ENCODE measurements at regions not wholly inside any gene's neighbourhood (a gene's known extent, or its start where the extent isn't known, plus 50 kb on each side); places are given as distances from the start of the nearest gene placed in this dataset.

DNA sequence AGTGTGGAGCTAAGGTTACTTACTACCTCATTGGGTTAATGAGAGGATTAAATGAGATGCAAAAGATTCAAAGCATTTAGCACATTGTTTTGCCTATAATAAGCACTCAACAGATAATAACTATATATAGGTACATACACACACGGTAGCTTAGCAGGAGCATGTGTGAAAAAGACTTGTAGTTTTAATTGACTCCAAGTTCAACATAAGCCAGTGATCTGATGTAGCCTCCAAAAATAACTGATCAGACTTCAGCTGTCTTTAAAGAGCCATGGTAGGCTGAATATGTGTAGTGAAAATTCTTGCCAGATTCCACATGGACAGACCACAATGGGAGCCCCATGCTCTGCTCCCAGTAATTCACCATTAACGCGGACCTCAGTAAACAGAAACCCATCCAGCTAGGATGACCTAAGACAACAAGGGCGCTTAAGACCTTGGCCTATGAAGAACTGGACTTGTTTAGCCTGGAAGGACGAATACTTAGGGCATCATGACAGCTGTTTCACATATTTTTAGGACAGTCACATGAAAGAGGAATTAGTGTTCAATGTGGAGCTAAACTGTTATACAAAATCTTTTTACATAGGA, 115.1 kb upstream of the ZNF366 start:
- ATAC-seq (no peak), DNase-seq (no peak), FAIRE-seq (no peak)
- Histone ChIP-seq H3K4me1 (no peaks in the 10 kb centered on the region), H3K27ac (no peak overlapping the region), H3K27me3 (no peaks in the 10 kb centered on the region), H3K4me3 (no peak overlapping the region), H3K36me3 (no peaks in the 10 kb centered on the region), H3K9me3 (no peaks in the 10 kb centered on the region)
- TF ChIP-seq, protein P1, sequence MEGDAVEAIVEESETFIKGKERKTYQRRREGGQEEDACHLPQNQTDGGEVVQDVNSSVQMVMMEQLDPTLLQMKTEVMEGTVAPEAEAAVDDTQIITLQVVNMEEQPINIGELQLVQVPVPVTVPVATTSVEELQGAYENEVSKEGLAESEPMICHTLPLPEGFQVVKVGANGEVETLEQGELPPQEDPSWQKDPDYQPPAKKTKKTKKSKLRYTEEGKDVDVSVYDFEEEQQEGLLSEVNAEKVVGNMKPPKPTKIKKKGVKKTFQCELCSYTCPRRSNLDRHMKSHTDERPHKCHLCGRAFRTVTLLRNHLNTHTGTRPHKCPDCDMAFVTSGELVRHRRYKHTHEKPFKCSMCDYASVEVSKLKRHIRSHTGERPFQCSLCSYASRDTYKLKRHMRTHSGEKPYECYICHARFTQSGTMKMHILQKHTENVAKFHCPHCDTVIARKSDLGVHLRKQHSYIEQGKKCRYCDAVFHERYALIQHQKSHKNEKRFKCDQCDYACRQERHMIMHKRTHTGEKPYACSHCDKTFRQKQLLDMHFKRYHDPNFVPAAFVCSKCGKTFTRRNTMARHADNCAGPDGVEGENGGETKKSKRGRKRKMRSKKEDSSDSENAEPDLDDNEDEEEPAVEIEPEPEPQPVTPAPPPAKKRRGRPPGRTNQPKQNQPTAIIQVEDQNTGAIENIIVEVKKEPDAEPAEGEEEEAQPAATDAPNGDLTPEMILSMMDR (IDR thresholded peaks at IDR 0.05) = no peak
- 76% methylated on average over 5 of the region's 5 CpGs for WGBS, 2 donors
- intact Hi-C loops (cut with DNase I) = no loop called here

DNA sequence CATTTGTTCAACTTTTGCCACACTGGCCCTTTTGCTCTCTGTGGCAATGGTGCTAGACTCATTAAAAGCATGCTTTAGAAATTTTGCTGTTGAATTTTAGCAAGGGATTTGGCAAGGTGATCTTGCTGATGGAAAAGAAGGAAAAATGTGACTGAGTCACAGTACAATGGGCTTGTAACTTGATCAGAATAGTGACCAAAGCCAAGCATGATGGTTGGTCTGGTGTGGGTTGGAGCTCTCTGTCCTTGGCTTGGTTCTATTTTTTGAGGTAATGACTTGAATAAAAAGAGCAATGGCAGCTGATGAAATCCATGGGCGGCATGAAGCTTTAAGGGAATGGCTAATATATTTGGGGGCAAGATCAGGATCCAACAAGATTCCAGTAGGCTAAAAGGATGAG, 114.4 kb upstream of the ZNF366 start:
- Histone ChIP-seq H3K27ac (no peak overlapping the region), H3K9me3 (no peaks in the 10 kb centered on the region), H3K36me3 (no peaks in the 10 kb centered on the region), H3K27me3 (no peaks in the 10 kb centered on the region), H3K4me3 (no peak overlapping the region), H3K4me1 (no peaks in the 10 kb centered on the region)
- intact Hi-C loops (cut with DNase I) = no loop called here
- no peak for DNase-seq
- FAIRE-seq = no peak
- ATAC-seq = no peak
- WGBS, 2 donors = 86 to 91% methylated on average over 1 of the region's 1 CpG
- TF ChIP-seq, protein P1 (IDR thresholded peaks at IDR 0.05) = no peak

DNA sequence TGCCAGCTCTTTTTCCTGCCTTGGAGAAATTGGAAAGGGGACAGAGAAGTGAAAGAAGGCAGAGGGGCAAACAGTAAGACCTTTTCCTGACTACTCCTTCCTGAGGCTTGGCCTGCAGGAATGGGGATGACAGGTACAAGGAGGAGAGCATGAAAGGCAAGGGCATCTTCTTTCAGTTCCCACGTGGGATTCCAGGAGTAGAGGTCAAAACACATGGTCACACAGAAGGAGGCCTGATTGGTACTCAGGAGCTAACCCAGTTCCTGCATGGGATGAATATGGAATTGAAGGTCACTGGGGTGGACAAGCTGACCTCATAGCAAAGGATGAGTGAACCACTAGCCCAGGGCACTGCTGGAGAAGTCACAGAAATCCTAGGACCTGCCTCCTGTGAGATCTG, 112.5 kb upstream of the ZNF366 start:
- TF ChIP-seq, protein P1 (IDR thresholded peaks at IDR 0.05) = no peak
- no peak for FAIRE-seq
- no peaks in the 10 kb centered on the region for H3K36me3 ChIP-seq
- H3K9me3 ChIP-seq = no peaks in the 10 kb centered on the region
- WGBS, 2 donors = 54 to 71% methylated on average over 1 of the region's 1 CpG
- no peak for DNase-seq
- intact Hi-C loops (cut with DNase I) = no loop called here
- no peak overlapping the region for H3K27ac ChIP-seq
- ATAC-seq = no peak
- no peaks in the 10 kb centered on the region for H3K27me3 ChIP-seq
- H3K4me3 ChIP-seq = no peak overlapping the region
- H3K4me1 ChIP-seq = no peaks in the 10 kb centered on the region

DNA sequence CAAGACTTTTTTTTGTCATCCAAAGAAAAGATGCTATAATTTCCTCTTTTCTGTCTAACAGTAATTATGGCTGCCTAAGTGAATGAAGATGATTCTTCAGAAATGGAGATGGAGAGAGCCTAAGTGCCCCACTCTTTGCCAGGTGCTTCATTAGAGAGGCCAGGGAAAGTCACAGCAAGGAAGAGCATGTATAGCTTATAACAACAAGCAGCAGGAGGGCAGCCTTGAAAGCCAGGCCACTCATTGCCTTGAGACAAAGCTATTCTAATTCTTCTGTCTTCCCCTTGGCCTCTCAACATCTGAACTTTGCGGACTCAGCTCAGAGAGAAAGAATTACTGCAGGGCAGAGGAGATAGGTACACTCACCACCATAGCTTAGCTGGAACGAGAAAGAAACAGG, 112.0 kb upstream of the ZNF366 start:
- intact Hi-C loops (cut with DNase I) = no loop called here

DNA sequence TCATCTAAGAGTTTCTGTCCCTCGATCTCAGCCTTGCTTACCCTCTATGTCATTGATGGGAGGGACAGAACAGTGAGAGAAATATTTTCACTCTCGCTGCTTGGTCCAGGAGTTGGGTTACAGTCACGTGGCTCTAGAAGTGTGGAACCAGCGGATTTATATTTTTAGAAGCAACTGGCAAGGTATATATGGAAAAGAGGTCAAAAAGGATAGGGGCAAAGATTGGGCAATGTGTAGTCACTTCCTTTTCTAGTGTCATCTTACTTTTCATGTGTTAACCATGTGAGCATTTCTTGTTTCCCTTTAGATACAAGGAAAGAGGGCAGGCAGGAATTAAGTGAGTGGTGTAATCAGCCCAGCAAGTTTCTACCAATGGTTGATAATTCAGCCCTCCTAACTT, 111.5 kb upstream of the ZNF366 start:
- ATAC-seq (no peak), FAIRE-seq (no peak), DNase-seq (no peak)
- Histone ChIP-seq H3K4me1 (no peaks in the 10 kb centered on the region), H3K36me3 (no peaks in the 10 kb centered on the region), H3K27me3 (no peaks in the 10 kb centered on the region), H3K27ac (no peak overlapping the region), H3K9me3 (no peaks in the 10 kb centered on the region), H3K4me3 (no peak overlapping the region)
- WGBS, 2 donors = 67 to 71% methylated on average over 4 of the region's 4 CpGs
- TF ChIP-seq, protein P1 (IDR thresholded peaks at IDR 0.05) = no peak
- intact Hi-C loops (cut with DNase I) = no loop called here

More for the DNA sequence above, 112.0 kb upstream of the ZNF366 start:
- Histone ChIP-seq H3K4me3 (no peak overlapping the region), H3K9me3 (no peaks in the 10 kb centered on the region), H3K27me3 (no peaks in the 10 kb centered on the region), H3K27ac (no peak overlapping the region), H3K36me3 (no peaks in the 10 kb centered on the region), H3K4me1 (no peaks in the 10 kb centered on the region)
- no peak for FAIRE-seq
- TF ChIP-seq, protein P1 (IDR thresholded peaks at IDR 0.05) = no peak
- no peak for ATAC-seq
- DNase-seq = no peak
- 84% methylated on average over 2 of the region's 2 CpGs for WGBS, 2 donors
